Neural cell (in vitro differentiated cells): ENCODE measurements at regions not wholly inside any gene's neighbourhood (a gene's known extent, or its start where the extent isn't known, plus 50 kb on each side); places are given as distances from the start of the nearest gene placed in this dataset.

Experiments
- CTCF ChIP-seq: fragments of 450-650 bp; IDR thresholded peaks from 2 replicates; pipeline ENCODE4 v1.5.1; 2014; ENCODE audit warnings: antibody characterized with exemption, mild to moderate bottlenecking, moderate library complexity; ENCODE audit not compliant: poor library complexity, severe bottlenecking
- EP300 ChIP-seq: fragments of 450-650 bp; conservative IDR thresholded peaks from 2 replicates; pipeline ENCODE4 v1.6.1; 2014; ENCODE audit warnings: antibody characterized with exemption, mild to moderate bottlenecking, moderate library complexity; ENCODE audit not compliant: poor library complexity, severe bottlenecking
- EZH2 ChIP-seq: fragments of 200-600, 300-800 bp; shearing (Covaris generic), sonication (generic); IDR thresholded peaks from 2 replicates; pipeline ENCODE4 v1.6.1; 2014; ENCODE audit warnings: antibody characterized with exemption, low read length, borderline replicate concordance, mild to moderate bottlenecking; ENCODE audit not compliant: insufficient read depth, poor library complexity, severe bottlenecking
- POLR2AphosphoS5 ChIP-seq: IDR thresholded peaks from 2 replicates; pipeline ENCODE4 v1.6.1; 2012

GRCh38 chr17:33615861-33616260, 322.8 kb upstream of the ASIC2 start:
- TF ChIP-seq CTCF (no peak), POLR2AphosphoS5 (no peak), EZH2 (no peak), EP300 (no peak)
